Esophagus squamous epithelium (tissue), 5 donors: ENCODE measurements at regions not wholly inside any gene's neighbourhood (a gene's known extent, or its start where the extent isn't known, plus 50 kb on each side); places are given as distances from the start of the nearest gene placed in this dataset.

ENCODE experiments used
- DNase-seq: peaks from one replicate; lab custom pipeline; 2025; lab: John Stamatoyannopoulos, UW
- H3K27ac ChIP-seq, 4 donors: fragments of 200-600 bp; sonication (generic); one replicate each; pipeline ENCODE4 v1.5.1; 2016 to 2019; ENCODE audit warnings: mild to moderate bottlenecking in 1 of 4
- H3K27me3 ChIP-seq, 4 donors: fragments of 200-600 bp; sonication (generic); 1 replicate in 3 of 4; 2 replicates in 1 of 4; pipeline versions ENCODE4 v1.5.1 to v1.6.0; 2017 to 2021; ENCODE audit warnings: antibody characterized with exemption in 1 of 4
- H3K36me3 ChIP-seq, 3 donors: fragments of 200-600 bp; sonication (generic); one replicate each; pipeline ENCODE4 v1.5.1; 2016 to 2019
- H3K4me1 ChIP-seq, 3 donors: fragments of 200-600 bp; sonication (generic); one replicate each; pipeline ENCODE4 v1.5.1; 2017 to 2019
- H3K4me3 ChIP-seq, 4 donors: fragments of 200-600 bp; sonication (generic); 1 replicate in 3 of 4; 2 replicates in 1 of 4; pipeline ENCODE4 v1.5.1; 2016 to 2019; ENCODE audit warnings: mild to moderate bottlenecking in 2 of 4, moderate library complexity in 1 of 4
- H3K9me3 ChIP-seq, 3 donors: fragments of 200-600 bp; sonication (generic); one replicate each; pipeline ENCODE4 v1.5.1; 2016 to 2019
- CTCF ChIP-seq, 6 experiments: fragments of 450-650 bp in 4 of 6; fragments of 200-600 bp in 2 of 6; sonication (generic) in 2 of 6; IDR thresholded peaks; one replicate each; pipeline ENCODE4 v1.5.1; 2016 to 2019; ENCODE audit warnings: antibody characterized with exemption in 6 of 6, mild to moderate bottlenecking in 4 of 6, moderate library complexity in 4 of 6
- POLR2A ChIP-seq, 4 donors: fragments of 450-650 bp; IDR thresholded peaks; one replicate each; pipeline ENCODE4 v1.6.1; 2017; ENCODE audit warnings: antibody characterized with exemption in 4 of 4, mild to moderate bottlenecking in 4 of 4, moderate library complexity in 3 of 4
- WGBS, 2 donors: methylation state at CpG; one replicate each; pipeline ENCODE4 v1.1.5; 2018; 5-methylcytosine and 5-hydroxymethylcytosine counted together
- intact Hi-C: fragments of 100-400 bp; cut with DNase I; formaldehyde crosslinking; loops from one replicate; pipeline ENCODE4 v1.15.0; 2022
- donor health status: DM: yes; HTN: yes; CAD: no.

- no peak for TF ChIP-seq CTCF (IDR thresholded peaks at IDR 0.05)
- TF ChIP-seq POLR2A (IDR thresholded peaks at IDR 0.05): no peak
- H3K27ac ChIP-seq: no peak overlapping the region
- H3K9me3 ChIP-seq: peaks cover 0 to 23% (median 5%) of the 10 kb centered on the region in 3 donors
- H3K4me3 ChIP-seq: no peak overlapping the region
- intact Hi-C loops: no loop called here
- no peak for DNase-seq
- H3K27me3 ChIP-seq: no peaks in the 10 kb centered on the region
- H3K36me3 ChIP-seq: no peaks in the 10 kb centered on the region
- no peaks in the 10 kb centered on the region for H3K4me1 ChIP-seq
Observed at GRCh38 chr20:43803276-43803675, 76.5 kb upstream of the GTSF1L start.

- WGBS, 2 donors: 58 to 70% methylated on average over 3 to 6 of the region's 6 CpGs
- no peak overlapping the region for H3K4me3 ChIP-seq
- intact Hi-C loops: no loop called here
- no peak for TF ChIP-seq CTCF (IDR thresholded peaks at IDR 0.05)
- no peak for TF ChIP-seq POLR2A (IDR thresholded peaks at IDR 0.05)
- H3K4me1 ChIP-seq: no peaks in the 10 kb centered on the region
- no peaks in the 10 kb centered on the region for H3K36me3 ChIP-seq
- H3K9me3 ChIP-seq: peaks cover 0 to 22% (median 5%) of the 10 kb centered on the region in 3 donors
- H3K27ac ChIP-seq: no peak overlapping the region
- H3K27me3 ChIP-seq: no peaks in the 10 kb centered on the region
- DNase-seq: no peak
Observed at GRCh38 chr20:43800186-43800585, 73.4 kb upstream of the GTSF1L start.

GRCh38 chr20:43799741-43800140, 72.9 kb upstream of the GTSF1L start:
- intact Hi-C loops: no loop called here
- H3K4me1 ChIP-seq: no peaks in the 10 kb centered on the region
- 76 to 83% methylated on average over 3 to 4 of the region's 5 CpGs for WGBS, 2 donors

GRCh38 chr20:43799150-43799711, 72.4 kb upstream of the GTSF1L start:
- H3K4me1 ChIP-seq: no peaks in the 10 kb centered on the region
- peaks cover 0 to 15% (median 5%) of the 10 kb centered on the region in 3 donors for H3K9me3 ChIP-seq
- no peak for DNase-seq
- intact Hi-C loops: no loop called here
- H3K36me3 ChIP-seq: no peaks in the 10 kb centered on the region
- no peak overlapping the region for H3K27ac ChIP-seq
- no peaks in the 10 kb centered on the region for H3K27me3 ChIP-seq
- TF ChIP-seq CTCF (IDR thresholded peaks at IDR 0.05) (no peak), POLR2A (IDR thresholded peaks at IDR 0.05) (no peak)
- 36 to 55% methylated on average over 9 to 10 of the region's 11 CpGs for WGBS, 2 donors
- H3K4me3 ChIP-seq: no peak overlapping the region

More at GRCh38 chr20:43799741-43800140, 72.9 kb upstream of the GTSF1L start:
- no peak for DNase-seq
- peaks cover 0 to 20% (median 5%) of the 10 kb centered on the region in 3 donors for H3K9me3 ChIP-seq
- no peaks in the 10 kb centered on the region for H3K36me3 ChIP-seq
- no peaks in the 10 kb centered on the region for H3K27me3 ChIP-seq
- TF ChIP-seq CTCF (IDR thresholded peaks at IDR 0.05) (no peak), POLR2A (IDR thresholded peaks at IDR 0.05) (no peak)
- H3K4me3 ChIP-seq: no peak overlapping the region
- H3K27ac ChIP-seq: no peak overlapping the region

- no peak for TF ChIP-seq POLR2A (IDR thresholded peaks at IDR 0.05)
- no peak for TF ChIP-seq CTCF (IDR thresholded peaks at IDR 0.05)
- Histone ChIP-seq H3K27ac (no peak overlapping the region), H3K36me3 (no peaks in the 10 kb centered on the region), H3K27me3 (no peaks in the 10 kb centered on the region), H3K9me3 (peaks cover 0 to 8% (median under 1%) of the 10 kb centered on the region in 3 donors), H3K4me1 (no peaks in the 10 kb centered on the region), H3K4me3 (no peak overlapping the region)
- WGBS, 2 donors: 58 to 67% methylated on average over 6 to 7 of the region's 7 CpGs
- no peak for DNase-seq
- intact Hi-C loops: no loop called here
Observed at GRCh38 chr20:43798291-43799149, 71.7 kb upstream of the GTSF1L start.
